HCT116 (cell line): ENCODE measurements at regions not wholly inside any gene's neighbourhood (a gene's known extent, or its start where the extent isn't known, plus 50 kb on each side); places are given as distances from the start of the nearest gene placed in this dataset.
"Not testable (repeated sequence)": the region's sequence is repeated elsewhere in the genome, so short reads cannot be mapped to it uniquely, and the experiment has no call there.

ENCODE experiments used
- ATAC-seq: fragments of 200-7000 bp; cut with Tn5 transposase; 2 replicates; pipeline ENCODE4 v1.9.1; 2020; ENCODE audit warnings: mild to moderate bottlenecking, moderate library complexity
- BruUV-seq: library from RNA; stranded (reverse); fragments of 400-500 nt; replicated peaks from 2 replicates; lab custom pipeline; 2021; lab: Mats Ljungman, UMichigan
- CTCF ChIA-PET: fragments of 300-600 bp; sonication (Branson Sonifier 250); formaldehyde crosslinking; loops from one replicate; lab custom pipeline; 2021; ENCODE audit warnings: antibody characterized with exemption; lab: Charles Lee
- POLR2A ChIA-PET: fragments of 300-600, 350-600 bp; sonication (Branson Sonifier 250); formaldehyde crosslinking; loops from one replicate; lab custom pipeline; 2021; ENCODE audit warnings: antibody characterized with exemption; lab: Charles Lee
- RAD21 ChIA-PET, 2 experiments: fragments of 300-600 bp; sonication (Branson Sonifier 250); formaldehyde crosslinking; loops; one replicate each; lab custom pipeline; 2023; ENCODE audit warnings: low total read pairs in 2 of 2; ENCODE audit not compliant: uncharacterized antibody in 2 of 2, unreplicated experiment in 2 of 2, low non-redundant PET in 1 of 2; lab: Charles Lee
- DNase-seq: peaks from one replicate; pipeline ENCODE4 v3.0.0-alpha.2; 2010; ENCODE audit warnings: low read depth, low spot score
- H2AFZ ChIP-seq: fragments of 200-600 bp; shearing (Covaris generic), sonication (generic); 2 replicates; pipeline ENCODE4 v1.6.1; 2017; ENCODE audit warnings: low read depth, mixed run types, mixed read lengths, antibody characterized with exemption, low read length; ENCODE audit not compliant: poor library complexity, severe bottlenecking
- H3K27ac ChIP-seq: 2 replicates; pipeline ENCODE4 v1.5.1; 2012; ENCODE audit warnings: low read depth, low read length
- H3K27me3 ChIP-seq: fragments of 200-600 bp; sonication (generic); 2 replicates; pipeline ENCODE4 v1.6.1; 2016; ENCODE audit warnings: mixed run types, low read length, mixed read lengths; ENCODE audit not compliant: insufficient read depth
- H3K36me3 ChIP-seq, 2 experiments: fragments of 200-500 bp in 1 of 2; fragments of 200-600 bp in 1 of 2; sonication (Bioruptor generic) in 1 of 2; sonication (generic) in 1 of 2; 2 replicates each; pipeline versions ENCODE4 v1.5.1 to v1.6.1; 2014 to 2016; ENCODE audit warnings: low read length in 2 of 2, inconsistent platforms in 1 of 2, mixed read lengths in 1 of 2, mixed run types in 1 of 2; ENCODE audit not compliant: insufficient read depth in 2 of 2, control insufficient read depth in 1 of 2
- H3K4me1 ChIP-seq, 2 experiments: fragments of 200-600 bp in 1 of 2; sonication (generic) in 1 of 2; 2 replicates each; pipeline versions ENCODE4 v1.5.1 to v1.6.1; 2012 to 2017; ENCODE audit warnings: low read length in 2 of 2, inconsistent platforms in 1 of 2, mild to moderate bottlenecking in 1 of 2, mixed read lengths in 1 of 2, mixed run types in 1 of 2, moderate library complexity in 1 of 2; ENCODE audit not compliant: insufficient read depth in 2 of 2, control insufficient read depth in 1 of 2
- H3K4me2 ChIP-seq: fragments of 200-600 bp; sonication (generic); 2 replicates; pipeline ENCODE4 v1.6.1; 2017; ENCODE audit warnings: mixed run types, low read length, mixed read lengths
- H3K4me3 ChIP-seq, 2 experiments: fragments of 200-600 bp in 1 of 2; sonication (generic) in 1 of 2; replicated peaks in 1 of 2; 2 replicates each; pipeline ENCODE4 v1.5.1; 2011 to 2016; ENCODE audit warnings: low read length in 2 of 2, control low read depth in 1 of 2, low read depth in 1 of 2, mild to moderate bottlenecking in 1 of 2, mixed read lengths in 1 of 2, mixed run types in 1 of 2
- H3K79me2 ChIP-seq: fragments of 200-600 bp; sonication (generic); 2 replicates; pipeline ENCODE4 v1.6.1; 2017; ENCODE audit warnings: mild to moderate bottlenecking, mixed run types, low read length, moderate library complexity, mixed read lengths; ENCODE audit not compliant: insufficient read depth
- H3K9ac ChIP-seq: fragments of 200-600 bp; sonication (generic); 2 replicates; pipeline ENCODE4 v1.6.1; 2016; ENCODE audit warnings: low read length, mixed read lengths
- H3K9me2 ChIP-seq: fragments of 200-600 bp; sonication (generic), shearing (Covaris generic); 2 replicates; pipeline ENCODE4 v1.6.1; 2017; ENCODE audit warnings: mixed run types, mild to moderate bottlenecking, moderate library complexity; ENCODE audit not compliant: insufficient read depth
- H3K9me3 ChIP-seq, 2 experiments: fragments of 200-500 bp in 1 of 2; fragments of 200-600 bp in 1 of 2; sonication (Bioruptor generic) in 1 of 2; sonication (generic) in 1 of 2; 2 replicates each; pipeline ENCODE4 v1.6.1; 2014 to 2017; ENCODE audit warnings: low read length in 2 of 2, mixed read lengths in 2 of 2, inconsistent platforms in 1 of 2, low read depth in 1 of 2, mild to moderate bottlenecking in 1 of 2, mixed run types in 1 of 2, moderate library complexity in 1 of 2; ENCODE audit not compliant: control insufficient read depth in 1 of 2, insufficient read depth in 1 of 2
- H4K20me1 ChIP-seq: fragments of 200-600 bp; sonication (generic), shearing (Covaris generic); 2 replicates; pipeline ENCODE4 v1.6.1; 2017; ENCODE audit warnings: mixed run types, mild to moderate bottlenecking, moderate library complexity; ENCODE audit not compliant: insufficient read depth
- CTCF ChIP-seq, 3 experiments: fragments of 200-600 bp in 1 of 3; sonication (generic) in 1 of 3; IDR thresholded peaks in 2 of 3; conservative IDR thresholded peaks in 1 of 3; 2 replicates each; pipeline ENCODE4 v1.5.1; 2012 to 2017; ENCODE audit warnings: low read depth in 2 of 3, low read length in 2 of 3, antibody characterized with exemption in 1 of 3, borderline replicate concordance in 1 of 3, control low read depth in 1 of 3, mild to moderate bottlenecking in 1 of 3, mixed read lengths in 1 of 3, mixed run types in 1 of 3, moderate library complexity in 1 of 3; ENCODE audit not compliant: insufficient read depth in 1 of 3
- RAD21 ChIP-seq: IDR thresholded peaks from 2 replicates; pipeline ENCODE4 v1.6.1; 2012; ENCODE audit warnings: low read depth, mild to moderate bottlenecking
- SP1 ChIP-seq: IDR thresholded peaks from 2 replicates; pipeline ENCODE4 v1.6.1; 2012; ENCODE audit warnings: low read depth
- intact Hi-C: fragments of 100-400 bp; cut with micrococcal nuclease; formaldehyde crosslinking; loops from 2 replicates; pipeline ENCODE4 v1.10.0; 2022

- no peak for TF ChIP-seq SP1
- TF ChIP-seq, all 23 proteins: peak for 0
These were observed 468.0 kb downstream of the PREX1 start (continued) for GRCh38 chr20:48359692-48360341.

DNA sequence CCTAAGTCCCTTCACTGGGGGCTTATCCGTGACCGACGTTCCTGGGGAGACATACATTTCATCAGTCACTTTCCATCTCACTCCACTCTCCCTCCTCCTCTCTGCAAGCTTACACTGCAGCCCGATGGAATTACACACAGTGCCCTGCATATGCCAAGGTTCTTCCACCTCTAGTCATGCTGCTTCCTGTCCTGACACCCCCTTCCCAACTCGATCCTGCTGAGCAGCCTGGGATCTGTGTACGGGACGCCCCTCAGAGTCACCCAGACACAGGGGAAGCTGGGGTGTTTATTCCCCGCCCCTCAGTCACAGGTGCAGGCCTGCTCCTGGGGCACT lies 468.8 kb downstream of the PREX1 start:
- H3K79me2 ChIP-seq, H3K27me3 ChIP-seq, POLR2A ChIA-PET, DNase-seq, H2AFZ ChIP-seq, H3K9ac ChIP-seq, RAD21 ChIA-PET, H3K27ac ChIP-seq, H3K4me1 ChIP-seq, H3K4me3 ChIP-seq, H3K36me3 ChIP-seq, H4K20me1 ChIP-seq, CTCF ChIA-PET, H3K4me2 ChIP-seq, H3K9me3 ChIP-seq, H3K9me2 ChIP-seq, ATAC-seq, intact Hi-C loops, BruUV-seq: not testable (repeated sequence)

GRCh38 chr20:48358176-48359054 lies 469.4 kb downstream of the PREX1 start:
- intact Hi-C loops = no loop called here
- DNase-seq (no peak), ATAC-seq (no peak)
- Histone ChIP-seq H3K4me3 (no peak overlapping the region), H3K27ac (no peak overlapping the region), H3K36me3 (no peaks in the 10 kb centered on the region), H3K4me1 (no peaks in the 10 kb centered on the region), H3K79me2 (no peaks in the 10 kb centered on the region), H3K27me3 (no peaks in the 10 kb centered on the region), H3K9ac (no peak overlapping the region), H4K20me1 (no peaks in the 10 kb centered on the region), H3K4me2 (no peak overlapping the region), H3K9me3 (no peaks in the 10 kb centered on the region), H3K9me2 (no peaks in the 10 kb centered on the region), H2AFZ (no peak overlapping the region)
- ChIA-PET RAD21 (no interaction called here), CTCF (no interaction called here), POLR2A (no interaction called here)
- BruUV-seq = no TSS peak
- no peak for TF ChIP-seq RAD21
- peak in 1 of 3 experiments; percentile 13; a peak in 1 of 6 replicates for TF ChIP-seq CTCF (IDR thresholded peaks at IDR 0.05 in 2 of 3, conservative IDR thresholded peaks at IDR 0.05 in 1 of 3; ENCODE audit: borderline replicate concordance in 1 of 3, insufficient read depth in 1 of 3, low read depth in 2 of 3, low read length in 2 of 3)
